HG02938 (cell line): ENCODE measurements at regions not wholly inside any gene's neighbourhood (a gene's known extent, or its start where the extent isn't known, plus 50 kb on each side); places are given as distances from the start of the nearest gene placed in this dataset.
"Not testable (repeated sequence)": the region's sequence is repeated elsewhere in the genome, so short reads cannot be mapped to it uniquely, and the experiment has no call there.

Experiments
- ATAC-seq: cut with Tn5 transposase; IDR thresholded peaks from one replicate; pipeline ENCODE4 v1.9.1; 2021; ENCODE audit warnings: mild to moderate bottlenecking, moderate library complexity; ENCODE audit not compliant: unreplicated experiment

GRCh38 chr2:181789827-181790448 is 101.6 kb upstream of the ITPRID2 start:
- no peak for ATAC-seq

- peak; percentile 97 for ATAC-seq
Measured at GRCh38 chr2:181790716-181791649, 100.5 kb upstream of the ITPRID2 start.

DNA sequence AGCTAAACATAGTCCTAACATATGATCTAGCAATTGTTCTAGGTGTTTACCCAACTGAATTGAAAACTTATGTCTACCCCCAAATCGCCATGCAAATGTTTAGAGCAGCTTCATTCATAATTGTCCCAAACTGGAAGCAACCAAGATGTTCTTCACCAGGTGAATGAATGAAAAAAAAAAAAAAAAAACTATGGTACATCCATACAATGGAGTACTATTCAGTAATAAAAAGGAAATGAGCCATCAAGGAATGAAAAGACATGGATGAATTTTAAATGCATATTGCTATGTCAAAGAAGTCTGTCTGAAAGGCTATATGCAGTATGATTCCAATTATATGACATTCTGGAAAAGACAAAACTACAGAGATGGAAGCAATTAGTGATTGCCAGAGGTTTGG is 98.6 kb upstream of the ITPRID2 start:
- no peak for ATAC-seq

DNA sequence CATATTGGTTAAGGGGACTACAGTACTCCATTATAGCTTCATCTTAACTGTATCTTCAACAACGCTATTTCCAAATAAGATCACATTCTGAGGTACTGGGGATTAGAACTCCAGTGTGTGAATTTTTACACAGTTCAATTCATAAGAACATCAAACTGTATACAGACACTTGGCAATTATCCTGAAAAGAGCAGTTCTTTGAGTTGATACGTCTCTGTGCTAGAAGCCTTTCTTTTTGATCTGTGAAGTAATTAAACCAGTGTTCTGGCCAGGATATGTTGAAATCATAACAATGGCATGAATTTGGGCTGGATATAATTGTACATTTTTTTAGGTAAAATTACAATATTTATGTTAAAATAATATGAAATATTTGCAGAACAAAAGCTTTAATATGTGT is 93.5 kb upstream of the ITPRID2 start:
- no peak for ATAC-seq

- ATAC-seq: not testable (repeated sequence)
Measured at GRCh38 chr2:181802300-181802699, 89.2 kb upstream of the ITPRID2 start.

GRCh38 chr2:181803903-181804799 is 87.4 kb upstream of the ITPRID2 start:
- ATAC-seq: not testable (repeated sequence)

DNA sequence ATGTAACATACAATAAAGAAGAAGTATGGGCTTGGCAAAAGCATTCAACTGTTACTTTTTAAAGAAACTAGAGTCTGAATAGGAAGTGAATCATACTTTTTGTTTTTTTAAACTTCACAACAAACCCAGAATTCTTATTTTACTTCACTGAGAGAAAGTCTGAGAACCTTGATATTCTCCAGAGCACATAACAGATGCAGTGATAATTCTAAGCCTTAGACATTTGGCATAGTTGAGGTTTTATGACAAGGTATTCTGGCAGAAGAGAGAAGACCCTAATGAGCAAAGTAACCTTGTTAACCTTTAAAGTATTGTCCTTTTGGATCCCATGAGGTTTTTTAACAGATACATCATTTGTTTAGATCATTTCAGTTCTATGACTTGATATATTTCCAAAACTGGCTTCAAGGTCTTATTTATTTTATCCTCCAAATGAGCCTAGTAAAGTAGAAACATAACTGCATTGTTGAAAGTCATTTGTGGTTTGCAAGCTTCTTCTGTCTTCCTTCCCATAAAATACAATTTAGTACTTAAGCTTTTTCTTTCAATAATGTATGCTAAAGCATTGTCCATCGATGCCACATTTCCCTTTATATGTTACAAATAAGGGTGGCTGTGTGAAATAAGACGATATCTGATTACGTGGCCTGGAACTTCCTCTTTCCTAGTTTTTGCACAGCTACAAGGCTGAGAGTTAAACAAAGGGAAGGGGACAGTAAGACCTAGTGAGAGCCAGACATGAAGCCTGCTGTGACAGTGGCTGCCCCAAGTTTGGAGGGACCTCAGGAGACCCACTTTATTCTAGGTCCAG is 86.1 kb upstream of the ITPRID2 start:
- ATAC-seq: peak; percentile 59

DNA sequence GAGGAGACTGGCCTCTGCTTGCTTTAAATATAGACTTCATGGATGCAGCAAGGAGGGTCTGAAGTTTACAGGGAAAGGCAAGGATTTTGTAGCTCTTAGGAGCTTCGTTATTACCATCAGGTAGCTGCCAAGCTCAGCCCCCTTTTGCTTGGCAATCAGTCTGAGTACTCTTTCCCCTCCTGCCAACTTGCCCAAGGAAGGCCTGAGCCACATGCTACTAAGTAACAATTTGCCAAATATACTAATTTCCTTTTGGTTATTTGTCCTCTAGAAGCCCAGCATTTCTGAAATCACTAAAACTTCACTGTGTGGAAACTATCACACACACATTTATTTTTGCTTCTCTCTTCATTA is 85.5 kb upstream of the ITPRID2 start:
- ATAC-seq: no peak

DNA sequence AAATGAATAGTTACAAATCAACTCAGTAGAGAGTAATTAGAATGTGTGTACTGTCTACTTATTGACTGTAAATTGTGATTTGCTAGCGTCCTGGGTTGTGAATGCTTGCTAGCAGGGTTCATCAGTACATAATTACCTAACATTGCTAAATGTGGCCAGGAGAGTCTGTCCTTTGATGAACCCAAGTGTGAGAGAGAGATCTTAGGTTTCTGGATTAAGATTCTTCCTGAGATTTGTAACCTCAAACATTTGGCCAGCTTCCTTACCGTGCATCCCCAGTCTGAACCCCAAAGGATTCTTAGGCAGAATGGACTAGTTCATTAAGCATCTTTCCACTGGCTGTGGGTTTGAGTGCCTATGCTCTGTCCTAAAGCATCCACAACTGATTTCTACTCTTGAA is 84.0 kb upstream of the ITPRID2 start:
- ATAC-seq: no peak

GRCh38 chr2:181810823-181811695 is 80.5 kb upstream of the ITPRID2 start:
- ATAC-seq: no peak

DNA sequence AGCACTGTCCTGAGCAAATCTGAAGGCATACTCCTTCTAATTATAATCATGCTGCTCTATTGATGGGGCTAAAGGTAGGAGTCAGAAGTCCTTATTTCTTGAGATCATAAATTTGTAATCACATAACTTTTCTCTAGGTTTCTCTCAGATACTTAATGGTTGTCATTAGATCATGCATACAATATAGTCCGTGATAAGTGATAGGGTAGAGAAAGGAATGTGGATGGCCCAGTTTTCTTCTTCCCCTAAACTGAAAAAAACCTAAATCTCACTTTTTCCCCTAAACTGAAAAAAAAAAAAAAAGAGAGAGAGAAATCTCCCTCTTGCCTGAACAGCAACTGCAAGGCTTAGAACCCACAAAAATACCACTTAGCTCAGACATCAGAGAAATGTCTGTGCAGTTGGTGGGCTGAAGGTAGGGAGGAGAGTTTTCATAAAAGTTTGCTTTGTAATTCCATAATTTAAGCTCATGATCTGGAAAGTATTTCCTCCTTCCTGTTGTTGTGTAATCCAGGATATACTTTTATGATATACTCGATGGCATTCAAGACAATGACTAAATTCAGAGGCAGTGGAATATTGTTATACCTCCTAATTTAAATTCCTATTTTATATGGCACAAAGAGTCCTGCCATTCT is 79.3 kb upstream of the ITPRID2 start:
- no peak for ATAC-seq

DNA sequence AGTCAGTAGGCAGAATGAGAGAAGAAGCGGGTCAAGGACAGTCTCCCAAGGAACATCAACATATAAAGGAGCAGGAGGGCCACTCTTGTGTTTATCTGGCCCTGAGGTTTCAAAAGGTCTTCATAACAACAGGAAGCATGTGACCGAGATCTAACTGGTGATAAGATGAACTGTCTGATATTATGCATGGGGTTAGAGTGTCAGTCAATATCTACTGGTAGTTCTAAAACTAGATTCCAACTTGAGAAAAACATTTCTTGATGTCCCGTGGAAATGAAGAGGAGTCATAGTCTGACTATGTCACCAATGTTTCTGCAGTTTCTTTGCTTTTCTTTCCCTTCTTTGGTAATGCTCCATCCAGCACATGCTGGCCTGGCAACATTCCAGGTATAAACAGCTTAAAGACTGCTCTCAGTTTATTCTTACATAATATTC is 77.5 kb upstream of the ITPRID2 start:
- ATAC-seq: no peak

- ATAC-seq: no peak
Measured at GRCh38 chr2:181817509-181817908, 74.0 kb upstream of the ITPRID2 start.

DNA sequence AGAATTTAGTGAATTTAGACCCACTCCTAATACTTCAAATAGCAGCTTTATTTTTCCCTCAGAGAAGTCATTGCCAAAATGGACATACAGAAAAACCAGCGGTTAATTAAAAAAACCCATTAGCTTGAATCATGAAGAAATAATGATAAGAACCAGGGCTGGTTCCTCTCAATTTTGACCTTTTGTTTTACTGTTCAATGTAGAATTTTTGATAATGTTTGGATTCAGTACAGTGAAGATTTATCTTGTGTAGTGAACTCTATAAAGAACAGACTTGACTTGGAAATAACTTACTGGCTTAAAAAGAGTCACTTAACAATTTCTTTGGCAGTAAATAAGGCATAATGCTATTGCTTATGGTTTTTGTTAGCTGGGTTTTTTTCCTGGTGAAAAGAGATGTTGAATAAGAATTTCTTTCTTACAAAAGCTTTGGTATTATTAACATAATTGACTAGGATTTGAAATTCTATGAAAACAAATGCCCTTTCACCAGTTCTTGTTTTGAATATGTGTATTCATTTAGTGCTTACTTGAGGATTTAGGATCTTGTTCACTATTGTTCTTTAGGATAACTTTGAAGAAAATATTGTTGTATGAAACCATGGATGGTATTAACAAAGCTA is 73.4 kb upstream of the ITPRID2 start:
- ATAC-seq: no peak

DNA sequence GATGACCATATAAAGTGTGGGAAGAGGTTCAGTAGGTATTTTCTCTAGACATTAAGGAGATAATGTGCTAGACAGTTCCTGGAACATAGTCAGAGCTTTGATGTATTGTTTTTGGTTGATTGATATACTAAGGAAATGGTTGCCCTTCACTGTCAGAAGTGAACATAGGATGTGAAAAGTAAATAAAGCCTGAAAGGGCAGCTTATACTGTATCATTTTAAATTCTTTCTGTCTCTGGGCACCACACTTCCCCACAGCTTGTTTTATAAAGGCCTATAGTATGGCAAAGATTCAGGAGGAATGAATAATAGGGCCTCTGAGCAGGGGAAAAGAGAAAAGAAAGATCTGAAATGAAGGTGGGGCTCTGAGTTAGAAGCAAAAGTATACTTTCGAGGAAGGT is 72.7 kb upstream of the ITPRID2 start:
- no peak for ATAC-seq

DNA sequence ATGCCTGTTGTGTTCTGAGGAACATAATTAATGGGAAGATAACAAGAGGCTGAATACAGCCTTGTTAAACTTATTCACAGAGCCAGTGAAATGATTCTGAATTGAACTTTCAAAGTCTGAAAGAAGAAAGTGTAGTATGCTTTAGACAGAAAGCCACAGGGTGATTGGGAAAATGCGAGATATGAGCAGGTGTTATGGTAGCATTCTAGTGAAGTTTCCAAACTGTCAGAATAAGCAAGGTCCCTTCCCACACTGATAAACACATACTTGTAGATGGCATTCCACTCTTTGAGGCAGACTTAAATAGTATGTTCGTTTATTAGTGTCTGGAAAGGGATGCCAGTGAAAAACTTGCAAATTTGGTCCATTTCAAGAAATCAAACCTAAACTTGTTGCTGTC is 70.5 kb upstream of the ITPRID2 start:
- ATAC-seq: no peak

- ATAC-seq: no peak
Measured at GRCh38 chr2:181822097-181822496, 69.4 kb upstream of the ITPRID2 start.

DNA sequence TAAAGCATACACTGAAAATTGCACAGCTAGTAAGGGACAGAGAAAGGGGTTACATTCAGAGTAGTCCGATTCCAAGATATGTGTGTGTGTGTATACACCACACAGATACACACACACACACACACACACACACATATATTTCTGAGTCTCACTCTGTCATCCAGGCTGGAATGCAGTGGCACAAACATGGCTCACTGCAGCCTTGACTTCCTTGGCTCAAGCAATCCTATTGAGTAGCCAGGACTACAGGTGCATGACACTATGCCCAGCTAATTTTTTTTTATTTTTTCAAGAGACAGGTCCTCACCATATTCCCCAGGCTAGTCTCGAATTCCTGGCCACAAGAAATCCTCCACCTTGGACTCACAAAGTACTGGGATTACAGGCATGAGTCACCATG is 68.1 kb upstream of the ITPRID2 start:
- ATAC-seq: no peak
